ENCODE measurements at regions not wholly inside any gene's neighbourhood (a gene's known extent, or its start where the extent isn't known, plus 50 kb on each side); places are given as distances from the start of the nearest gene placed in this dataset.

GRCh38 chr5:72041654-72042053 is 65.6 kb upstream of the MAP1B start:
- TF ChIP-seq POLR2A (IDR thresholded peaks at IDR 0.05; ENCODE audit: low read depth, low read length) (no peak), POLR2AphosphoS5 (IDR thresholded peaks at IDR 0.05; ENCODE audit: low read depth, low read length) (no peak), TAF1 (IDR thresholded peaks at IDR 0.05; ENCODE audit: borderline replicate concordance, low read depth, low read length) (no peak)
